Left ventricle myocardium superior (tissue), 1 donor: ENCODE measurements at regions not wholly inside any gene's neighbourhood (a gene's known extent, or its start where the extent isn't known, plus 50 kb on each side); places are given as distances from the start of the nearest gene placed in this dataset.
"Not testable (repeated sequence)": the region's sequence is repeated elsewhere in the genome, so short reads cannot be mapped to it uniquely, and the experiment has no call there.

Experiments used
- ATAC-seq: fragments of 200-7000 bp; cut with Tn5 transposase; one replicate; pipeline ENCODE4 v1.9.1; 2020; ENCODE audit warnings: mild to moderate bottlenecking, moderate library complexity
- DNase-seq: peaks from one replicate; pipeline ENCODE4 v3.0.0-alpha.2; 2020
- intact Hi-C: fragments of 100-400 bp; cut with micrococcal nuclease; formaldehyde crosslinking; loops from one replicate; pipeline ENCODE4 v1.11.0; 2022
- donor health status: DM: no; HTN: yes; CAD: no; lungs with severe emphysema.

DNA sequence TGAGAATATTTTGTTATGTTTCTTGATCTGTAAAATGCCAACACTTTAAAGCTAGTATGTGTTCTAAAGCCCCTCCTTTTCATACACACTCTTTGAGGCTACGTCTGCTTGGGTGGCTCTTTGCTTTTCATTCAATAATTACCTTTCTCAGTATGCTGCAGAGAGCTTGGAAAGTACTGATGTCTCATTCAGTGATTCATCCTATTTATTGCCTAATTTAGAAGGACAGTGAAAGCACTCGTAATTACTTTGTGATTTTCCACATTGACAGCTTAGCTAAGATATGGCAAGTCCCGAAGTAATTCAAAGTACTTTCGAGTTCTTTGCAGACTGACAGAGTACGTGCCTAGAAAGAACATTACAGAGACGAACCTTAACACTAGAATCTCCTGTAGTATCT lies 57.2 kb downstream of the BMP15 start:
- ATAC-seq: no peak
- intact Hi-C loops: no loop called here
- no peak for DNase-seq

DNA sequence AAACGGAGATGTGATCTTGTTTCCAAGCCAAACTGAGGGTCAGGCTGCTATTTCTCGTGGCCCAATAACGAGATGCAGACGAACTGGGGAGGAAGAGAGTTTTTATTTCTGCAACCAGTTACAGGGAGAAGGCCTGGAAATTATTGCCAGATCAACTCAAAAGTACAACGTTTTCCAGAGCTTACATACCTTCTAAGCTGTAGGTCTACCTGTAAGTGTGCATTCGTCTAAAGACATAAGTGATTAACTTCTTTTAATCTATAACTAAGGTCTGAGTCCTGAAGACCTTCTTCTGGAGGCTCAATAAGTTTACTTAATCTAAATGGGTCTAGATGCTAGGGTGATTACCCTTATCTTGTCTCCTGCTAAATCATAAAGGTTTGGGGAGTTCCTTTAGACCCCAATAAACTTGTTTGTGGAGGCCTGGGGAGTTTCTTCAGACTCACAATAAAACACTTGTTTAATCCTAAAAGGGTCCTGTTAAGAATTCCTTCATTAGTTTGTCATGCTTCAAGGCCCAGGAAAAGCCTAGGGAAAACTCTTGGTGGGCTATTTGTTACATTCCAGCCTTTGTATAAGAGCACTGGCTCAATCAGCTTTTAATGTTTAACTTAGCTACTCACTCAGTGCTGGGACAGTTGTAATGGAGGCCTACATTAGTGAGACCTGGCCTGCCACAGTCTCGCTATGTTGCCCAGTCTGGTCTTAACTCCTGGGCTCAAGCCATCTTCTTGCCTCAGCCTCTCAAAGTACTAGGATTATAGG lies 58.5 kb downstream of the BMP15 start:
- DNase-seq, intact Hi-C loops, ATAC-seq: not testable (repeated sequence)

GRCh38 chrX:50971395-50971794 lies 60.9 kb downstream of the BMP15 start:
- ATAC-seq (no peak), DNase-seq (no peak)
- intact Hi-C loops: no loop called here

- ATAC-seq: no peak
- intact Hi-C loops: no loop called here
- DNase-seq: no peak
Measured at GRCh38 chrX:50973199-50973598, 62.7 kb downstream of the BMP15 start.

DNA sequence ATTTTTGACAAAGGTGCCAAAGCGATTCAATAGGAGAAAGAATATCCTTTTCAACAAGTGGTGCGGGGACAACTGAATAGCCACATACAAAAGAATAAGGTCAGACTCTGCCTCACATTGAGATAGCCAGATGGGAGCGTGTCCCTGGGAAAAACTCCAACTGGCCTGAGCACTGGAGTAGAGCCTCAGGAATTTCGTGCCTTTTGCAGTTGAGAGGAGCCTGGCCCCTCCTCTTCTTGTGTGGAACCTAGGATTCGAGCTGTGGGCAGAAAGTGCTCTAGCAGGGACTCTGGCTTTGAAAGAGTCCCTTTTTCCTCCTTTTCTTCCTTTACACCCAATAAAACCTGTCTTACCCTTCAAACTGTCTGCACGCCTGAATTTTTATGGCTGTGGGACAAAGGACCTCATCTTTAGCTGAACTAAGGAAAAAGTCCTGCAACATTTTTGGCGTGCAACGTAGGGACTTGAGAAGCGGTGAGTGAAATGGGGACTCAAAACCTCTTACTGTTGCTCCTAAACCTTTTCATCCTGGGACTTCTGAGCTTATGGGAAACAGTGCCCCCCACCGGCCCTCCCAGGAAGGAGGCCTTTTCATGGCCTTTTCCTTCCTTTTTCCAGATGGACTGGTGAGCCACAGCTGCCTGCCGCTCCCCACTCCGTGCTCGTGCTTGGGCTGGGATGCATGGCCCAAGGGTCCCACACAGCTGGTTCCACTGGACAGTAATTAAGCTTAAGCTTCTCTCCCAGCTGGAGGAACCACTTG lies 68.6 kb downstream of the BMP15 start:
- intact Hi-C loops: no loop called here
- ATAC-seq (peak; percentile 70), DNase-seq (peak; percentile 30)

DNA sequence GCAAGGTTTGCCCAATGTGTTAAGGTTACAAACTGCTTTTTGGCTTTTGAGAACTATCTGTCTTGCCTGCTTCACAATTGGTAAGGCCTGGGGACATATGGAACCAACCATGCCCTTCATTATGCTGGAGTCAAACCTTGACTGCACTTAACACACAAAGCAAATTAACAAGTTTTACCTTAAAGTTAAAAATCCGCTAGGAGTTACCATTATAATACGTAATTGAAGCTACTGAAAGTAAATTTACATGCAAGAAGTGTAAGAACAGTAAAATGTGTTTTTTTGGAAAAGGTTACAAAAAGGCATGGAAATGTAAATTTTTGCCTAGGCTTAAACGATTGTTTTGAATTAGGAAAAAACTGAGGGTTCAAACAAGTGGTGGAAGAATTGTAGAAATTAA lies 69.7 kb downstream of the BMP15 start:
- ATAC-seq: no peak
- intact Hi-C loops: no loop called here
- DNase-seq: no peak

- ATAC-seq: peak; percentile 19
- no peak for DNase-seq
- intact Hi-C loops: loop anchor here (5.0 kb wide), 1 partner anchor 241 kb away; no protein-coding TSS in a partner anchor
Measured at GRCh38 chrX:50988649-50989048, 78.1 kb downstream of the BMP15 start.

GRCh38 chrX:50996930-50997329 lies 86.4 kb downstream of the BMP15 start:
- DNase-seq: no peak
- no peak for ATAC-seq
- intact Hi-C loops: no loop called here

GRCh38 chrX:51000384-51000783 lies 89.8 kb downstream of the BMP15 start:
- DNase-seq, intact Hi-C loops, ATAC-seq: not testable (repeated sequence)

- ATAC-seq: peak; percentile 57
- peak; percentile 35 for DNase-seq
- intact Hi-C loops: not testable (repeated sequence)
Measured at GRCh38 chrX:51001733-51002632, 91.4 kb downstream of the BMP15 start.

GRCh38 chrX:51006064-51006463 lies 95.5 kb downstream of the BMP15 start:
- intact Hi-C loops: no loop called here
- DNase-seq (no peak), ATAC-seq (no peak)

GRCh38 chrX:51024106-51024696 lies 113.7 kb downstream of the BMP15 start:
- DNase-seq: no peak
- no peak for ATAC-seq
- intact Hi-C loops: no loop called here

GRCh38 chrX:51026862-51027261 lies 116.3 kb downstream of the BMP15 start:
- no peak for ATAC-seq
- no peak for DNase-seq
- intact Hi-C loops: no loop called here

DNA sequence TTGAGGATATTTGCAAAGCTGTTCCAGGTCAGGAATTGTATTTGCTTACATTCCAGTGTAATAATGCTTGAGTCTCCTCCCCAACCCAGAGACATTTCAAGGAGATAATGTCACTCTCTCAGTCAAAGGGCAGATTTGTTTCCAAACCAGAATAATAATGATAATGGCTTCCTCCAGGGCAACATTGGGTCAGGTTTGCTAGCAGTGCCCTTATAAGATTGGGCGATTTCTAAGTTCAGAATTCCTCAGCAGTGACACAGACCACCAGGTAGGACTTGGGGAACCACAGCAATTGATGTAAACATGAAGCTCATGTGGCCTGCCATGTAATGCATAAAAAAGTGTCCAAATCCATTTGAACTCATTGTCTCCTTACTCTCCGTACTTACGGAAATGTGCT lies 125.2 kb downstream of the BMP15 start:
- intact Hi-C loops: no loop called here
- DNase-seq (no peak), ATAC-seq (no peak)

DNA sequence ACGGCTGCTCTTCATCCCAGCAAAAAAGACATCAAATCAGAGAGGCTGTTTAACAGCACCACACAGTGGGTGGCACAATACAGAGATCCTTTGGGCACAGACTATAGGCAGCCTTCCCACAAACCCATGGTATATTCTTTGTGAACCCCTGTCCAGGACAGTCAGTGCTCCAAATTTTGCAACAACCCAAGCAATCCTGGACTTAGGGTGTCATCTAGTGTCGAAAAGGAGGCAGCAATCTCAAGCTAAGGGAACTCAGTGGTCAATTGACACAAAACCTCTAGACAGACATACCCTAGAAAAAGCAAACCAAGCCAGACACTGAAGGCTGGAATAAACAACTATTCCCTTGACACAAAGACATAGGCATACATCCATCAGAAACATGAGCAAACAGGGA lies 137.4 kb downstream of the BMP15 start:
- no peak for DNase-seq
- intact Hi-C loops: no loop called here
- no peak for ATAC-seq

DNA sequence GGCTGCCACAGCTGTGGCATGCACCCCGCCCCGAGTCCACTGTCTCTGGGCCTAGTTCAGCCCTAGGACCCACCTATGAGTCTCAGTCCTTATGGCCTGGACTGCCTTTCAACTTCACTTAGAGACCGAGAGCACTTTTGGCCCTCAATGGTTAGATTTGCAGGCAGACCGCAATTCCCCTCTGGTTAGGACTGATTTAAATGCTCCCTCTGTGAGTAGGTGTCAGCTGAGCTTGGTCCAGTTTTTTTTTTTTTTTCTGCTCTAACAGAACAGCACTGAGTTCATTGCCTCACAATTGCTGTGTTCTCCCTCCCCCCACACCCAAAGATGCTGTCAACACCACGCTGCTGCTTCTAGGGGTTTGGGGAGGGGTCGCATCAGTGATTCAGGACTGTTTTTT lies 143.2 kb downstream of the BMP15 start:
- intact Hi-C loops: no loop called here
- ATAC-seq (no peak), DNase-seq (no peak)

- DNase-seq (no peak), ATAC-seq (no peak)
- intact Hi-C loops: no loop called here
Measured at GRCh38 chrX:51098046-51098445, 187.5 kb downstream of the BMP15 start.

GRCh38 chrX:51119058-51119926 lies 208.8 kb downstream of the BMP15 start:
- intact Hi-C loops, DNase-seq, ATAC-seq: not testable (repeated sequence)
